Small intestine (tissue), 7 donors: ENCODE measurements at regions not wholly inside any gene's neighbourhood (a gene's known extent, or its start where the extent isn't known, plus 50 kb on each side); places are given as distances from the start of the nearest gene placed in this dataset.

Experiments
- DNase-seq, 2 donors: peaks; one replicate each; pipeline versions ENCODE4 v3.0.0 to v3.0.0-alpha.2; 2013
- FAIRE-seq: peaks from 2 replicates; lab custom pipeline; 2012; peaks lifted over from hg19 to GRCh38; lab: Jason Lieb, UNC
- H3K27ac ChIP-seq, 3 donors: one replicate each; pipeline ENCODE4 v1.5.1; 2013; ENCODE audit warnings: low read length in 2 of 3, mild to moderate bottlenecking in 2 of 3, control low read depth in 1 of 3, inconsistent platforms in 1 of 3, low read depth in 1 of 3, moderate library complexity in 1 of 3
- H3K27me3 ChIP-seq, 3 donors: one replicate each; pipeline ENCODE4 v1.6.1; 2013; ENCODE audit warnings: low read length in 3 of 3, inconsistent platforms in 1 of 3; ENCODE audit not compliant: control insufficient read depth in 3 of 3, insufficient read depth in 3 of 3
- H3K36me3 ChIP-seq, 3 donors: one replicate each; pipeline ENCODE4 v1.6.1; 2013; ENCODE audit warnings: low read length in 3 of 3, inconsistent platforms in 1 of 3, low read depth in 1 of 3, mild to moderate bottlenecking in 1 of 3, moderate library complexity in 1 of 3; ENCODE audit not compliant: control insufficient read depth in 3 of 3, insufficient read depth in 2 of 3
- H3K4me1 ChIP-seq, 3 donors: one replicate each; pipeline ENCODE4 v1.6.1; 2013; ENCODE audit warnings: low read length in 2 of 3, inconsistent platforms in 1 of 3, low read depth in 1 of 3, mild to moderate bottlenecking in 1 of 3, moderate library complexity in 1 of 3; ENCODE audit not compliant: control insufficient read depth in 3 of 3, insufficient read depth in 2 of 3
- H3K4me3 ChIP-seq, 3 donors: one replicate each; pipeline ENCODE4 v1.5.1; 2013; ENCODE audit warnings: low read length in 3 of 3, control low read depth in 1 of 3, inconsistent platforms in 1 of 3, low read depth in 1 of 3, mild to moderate bottlenecking in 1 of 3, moderate library complexity in 1 of 3
- H3K9me3 ChIP-seq, 2 donors: one replicate each; pipeline ENCODE4 v1.6.1; 2013; ENCODE audit warnings: low read depth in 1 of 2, low read length in 1 of 2; ENCODE audit not compliant: control insufficient read depth in 2 of 2, insufficient read depth in 1 of 2
- WGBS, 3 donors: extraction: QIAGEN DNeasy Blood & Tissue Kit; methylation state at CpG; one replicate each; pipeline ENCODE4 v1.1.7; 2013; 5-methylcytosine and 5-hydroxymethylcytosine counted together
- donor health status: healthy with polysubstance abuse.
- donor health status: control.
- donor health status: control.
- donor health status: Bipolar disorder and iron deficiency.
- donor health status: healthy.

DNA sequence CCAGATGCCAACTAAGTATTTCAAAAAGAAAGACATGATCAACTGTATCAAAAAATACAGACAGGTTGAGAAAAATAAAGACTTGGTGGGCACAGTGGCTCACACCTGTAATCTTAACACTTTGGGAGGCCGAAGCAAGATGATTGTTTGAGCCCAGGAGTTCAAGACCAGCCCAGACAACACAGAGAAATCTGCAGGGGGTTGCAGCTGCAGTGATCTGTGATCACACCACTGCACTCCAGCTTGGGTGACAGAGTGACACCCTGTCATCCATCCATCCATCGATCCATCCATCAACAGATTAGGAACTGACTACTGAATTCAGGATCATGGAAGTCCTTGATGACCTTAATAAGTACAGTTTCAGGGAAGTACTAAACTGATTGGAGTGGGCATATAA, 65.0 kb upstream of the RPS13 start:
- H3K4me3 ChIP-seq, result no peak overlapping the region
- no peaks in the 10 kb centered on the region for H3K4me1 ChIP-seq
- H3K27me3 ChIP-seq, result no peaks in the 10 kb centered on the region
- DNase-seq (no peak), FAIRE-seq (no peak)
- 90 to 97% (median 96%) methylated on average over 2 of the region's 2 CpGs for WGBS, 3 donors
- H3K36me3 ChIP-seq, result peaks cover 4 to 23% (median 9%) of the 10 kb centered on the region in 3 donors
- no peak overlapping the region for H3K27ac ChIP-seq
- H3K9me3 ChIP-seq, result no peaks in the 10 kb centered on the region

DNA sequence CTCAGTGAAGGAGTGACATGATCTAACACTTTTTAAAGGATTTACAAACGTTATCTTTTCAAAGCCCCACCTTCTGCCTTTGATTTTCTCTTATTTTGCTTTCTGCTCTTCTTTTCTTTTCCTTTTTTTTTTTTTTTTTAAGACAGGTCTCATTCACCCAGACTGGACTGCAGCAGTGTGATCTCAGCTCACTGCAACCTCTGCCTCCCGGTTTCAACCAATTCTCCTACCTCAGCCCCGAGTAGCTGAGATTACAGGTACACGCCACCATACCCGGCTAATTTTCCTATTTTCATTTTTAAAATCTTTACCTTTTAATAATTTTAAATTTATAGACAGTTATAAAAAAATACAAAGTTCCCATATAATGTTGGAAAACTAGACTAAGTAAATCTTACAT, 63.7 kb upstream of the RPS13 start:
- FAIRE-seq (no peak), DNase-seq (no peak)
- Histone ChIP-seq H3K27ac (no peak overlapping the region), H3K36me3 (peaks cover 4 to 19% (median 6%) of the 10 kb centered on the region in 3 donors), H3K4me3 (no peak overlapping the region), H3K9me3 (no peaks in the 10 kb centered on the region), H3K4me1 (no peaks in the 10 kb centered on the region), H3K27me3 (no peaks in the 10 kb centered on the region)
- 83 to 86% (median 84%) methylated on average over 5 of the region's 5 CpGs for WGBS, 3 donors

DNA sequence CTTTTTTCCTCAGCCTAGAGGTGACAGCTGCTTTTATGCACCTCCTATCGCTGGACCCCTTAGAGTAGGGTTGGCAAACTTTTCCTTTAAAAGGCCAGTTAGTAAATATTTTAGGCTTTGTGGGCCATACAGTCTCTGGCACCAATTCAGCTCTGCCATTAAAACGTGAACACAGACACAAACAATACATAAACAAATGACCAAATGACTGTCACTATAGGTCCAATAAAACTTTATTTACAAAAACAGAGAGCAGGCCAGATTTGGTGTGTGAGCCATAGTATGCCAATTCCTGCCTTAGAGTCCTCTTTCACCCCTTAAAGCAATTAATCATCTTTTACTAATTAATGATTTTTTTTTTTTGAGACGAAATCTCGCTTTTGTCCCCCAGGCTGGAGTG, 61.1 kb upstream of the RPS13 start:
- WGBS, 3 donors, result 86 to 90% (median 87%) methylated on average over 4 of the region's 4 CpGs
- Histone ChIP-seq H3K4me3 (no peak overlapping the region), H3K27me3 (no peaks in the 10 kb centered on the region), H3K9me3 (no peaks in the 10 kb centered on the region), H3K27ac (no peak overlapping the region), H3K4me1 (no peaks in the 10 kb centered on the region), H3K36me3 (peaks cover 4 to 23% (median 13%) of the 10 kb centered on the region in 3 donors)
- no peak for FAIRE-seq
- no peak for DNase-seq

GRCh38 chr11:17135916-17136683, 58.6 kb upstream of the RPS13 start:
- DNase-seq (no peak), FAIRE-seq (no peak)
- Histone ChIP-seq H3K9me3 (no peaks in the 10 kb centered on the region), H3K27me3 (no peaks in the 10 kb centered on the region), H3K27ac (no peak overlapping the region), H3K4me1 (no peaks in the 10 kb centered on the region), H3K36me3 (peaks cover 4 to 23% (median 11%) of the 10 kb centered on the region in 3 donors), H3K4me3 (no peak overlapping the region)
- 90 to 98% (median 97%) methylated on average over 3 of the region's 3 CpGs for WGBS, 3 donors

DNA sequence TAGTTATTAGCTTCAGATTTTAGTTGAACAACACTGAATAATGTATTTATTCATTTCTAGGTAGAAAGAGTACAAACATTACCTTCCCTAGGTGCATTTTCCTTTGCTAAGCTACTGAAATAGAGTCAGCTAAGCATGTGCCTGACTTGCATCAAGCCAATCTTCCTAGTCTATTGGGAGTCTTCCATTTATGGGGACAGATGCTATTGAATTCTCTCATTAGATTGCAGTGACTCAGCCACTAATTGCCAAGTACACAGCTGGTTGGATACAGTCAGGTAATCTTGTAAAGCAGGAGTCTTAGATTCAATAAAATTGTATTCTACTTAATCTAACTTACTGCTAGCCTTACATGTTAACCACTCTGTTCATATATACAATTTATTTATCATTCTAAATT, 55.2 kb upstream of the RPS13 start:
- FAIRE-seq, result no peak
- Histone ChIP-seq H3K9me3 (no peaks in the 10 kb centered on the region), H3K4me3 (no peak overlapping the region), H3K27me3 (no peaks in the 10 kb centered on the region), H3K36me3 (peaks cover 2 to 25% (median 15%) of the 10 kb centered on the region in 3 donors), H3K4me1 (no peaks in the 10 kb centered on the region), H3K27ac (no peak overlapping the region)
- no peak for DNase-seq

DNA sequence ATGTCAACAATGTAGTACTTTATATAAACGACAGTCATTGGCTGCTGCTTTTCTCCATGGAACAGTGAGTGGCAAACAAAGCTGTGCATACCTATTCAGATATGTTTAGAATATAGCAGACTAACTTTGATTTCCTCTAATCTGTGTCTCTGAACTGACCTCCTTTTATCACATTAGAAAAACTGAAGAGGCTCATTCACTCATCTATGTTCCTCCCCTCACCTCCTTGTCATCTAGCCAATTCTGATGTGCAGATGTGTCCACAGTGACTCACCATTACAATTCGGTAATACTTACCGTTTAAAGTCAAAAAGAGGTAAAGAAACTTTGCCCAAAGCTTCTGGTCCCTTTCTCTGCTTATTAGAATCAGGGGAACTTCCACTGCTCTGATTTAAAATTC, 51.5 kb upstream of the RPS13 start:
- H3K4me1 ChIP-seq, result no peaks in the 10 kb centered on the region
- 78 to 86% (median 83%) methylated on average over 3 of the region's 3 CpGs for WGBS, 3 donors
- H3K27ac ChIP-seq, result no peak overlapping the region
- no peaks in the 10 kb centered on the region for H3K27me3 ChIP-seq
- FAIRE-seq, result no peak
- H3K9me3 ChIP-seq, result no peaks in the 10 kb centered on the region
- peaks cover 0 to 29% (median 6%) of the 10 kb centered on the region in 3 donors for H3K36me3 ChIP-seq
- no peak overlapping the region for H3K4me3 ChIP-seq
- no peak for DNase-seq
